Activated naive CD8-positive, alpha-beta T cell treated with anti-CD3 and anti-CD28 coated beads for 36 hours (primary cell): ENCODE measurements at regions not wholly inside any gene's neighbourhood (a gene's known extent, or its start where the extent isn't known, plus 50 kb on each side); places are given as distances from the start of the nearest gene placed in this dataset.
"Not testable (repeated sequence)": the region's sequence is repeated elsewhere in the genome, so short reads cannot be mapped to it uniquely, and the experiment has no call there.

Experiments
- DNase-seq: peaks from one replicate; pipeline ENCODE4 v3.0.0; 2021
- H3K27ac Mint-ChIP-seq: one replicate; pipeline ENCODE4 v1.8.0; 2022; ENCODE audit warnings: mild to moderate bottlenecking, moderate library complexity, mixed read lengths
- H3K27me3 Mint-ChIP-seq: one replicate; pipeline ENCODE4 v1.8.0; 2022; ENCODE audit warnings: mild to moderate bottlenecking, mixed read lengths
- H3K36me3 Mint-ChIP-seq: one replicate; pipeline ENCODE4 v1.8.0; 2021; ENCODE audit warnings: mild to moderate bottlenecking, mixed read lengths
- H3K4me1 Mint-ChIP-seq: one replicate; pipeline ENCODE4 v1.8.0; 2021; ENCODE audit warnings: mixed read lengths
- H3K4me3 Mint-ChIP-seq: one replicate; pipeline ENCODE4 v1.8.0; 2022; ENCODE audit warnings: mild to moderate bottlenecking, moderate library complexity, mixed read lengths
- H3K9me3 Mint-ChIP-seq: one replicate; pipeline ENCODE4 v1.8.0; 2022; ENCODE audit warnings: mixed read lengths

DNA sequence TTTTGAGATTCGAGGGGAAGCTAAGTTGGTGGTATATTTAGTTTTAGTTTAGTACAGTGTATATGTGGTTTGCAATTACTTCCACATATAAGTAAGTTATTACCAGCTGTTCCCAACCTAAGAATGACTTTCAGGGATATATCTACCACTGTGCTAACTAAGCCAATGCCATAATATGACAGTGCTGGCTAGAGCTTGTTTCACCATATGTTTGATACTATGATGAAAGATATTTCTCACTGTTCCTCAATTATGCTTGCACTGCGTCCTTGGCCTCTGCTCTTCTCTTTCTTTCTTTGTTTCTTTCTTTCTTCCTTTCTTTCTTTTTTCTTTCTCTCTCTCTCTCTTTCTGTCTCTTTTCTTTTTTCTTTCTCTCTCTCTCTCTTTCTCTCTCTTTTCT is 113.8 kb upstream of the SKAP2 start:
- Mint-ChIP-seq H3K4me1 (no peaks in the 10 kb centered on the region), H3K27me3 (peaks cover 16% of the 10 kb centered on the region), H3K9me3 (no peaks in the 10 kb centered on the region), H3K4me3 (no peak overlapping the region), H3K36me3 (no peaks in the 10 kb centered on the region), H3K27ac (no peak overlapping the region)
- DNase-seq, result no peak

DNA sequence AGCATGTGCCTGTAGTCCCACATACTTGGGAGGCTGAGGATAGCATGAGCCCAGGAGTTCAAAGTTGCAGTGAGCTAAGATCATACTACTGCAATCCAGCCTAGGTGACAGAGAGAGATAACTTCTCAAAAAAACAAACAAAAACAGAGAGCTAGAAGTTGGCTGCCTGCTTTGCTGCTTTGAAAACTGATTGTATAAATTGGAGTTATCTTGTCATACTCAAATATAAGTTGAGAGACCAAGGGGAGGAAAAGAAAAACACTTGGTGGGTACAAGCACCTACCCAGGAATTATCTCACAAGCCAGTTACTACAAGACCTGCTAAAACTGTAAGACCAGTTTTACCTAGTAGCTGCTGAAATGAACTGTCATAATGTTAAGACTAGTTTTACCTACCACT is 112.5 kb upstream of the SKAP2 start:
- no peak for DNase-seq
- Mint-ChIP-seq H3K9me3 (peaks cover 10% of the 10 kb centered on the region), H3K27me3 (peaks cover 16% of the 10 kb centered on the region), H3K27ac (no peak overlapping the region), H3K4me1 (no peaks in the 10 kb centered on the region), H3K4me3 (no peak overlapping the region), H3K36me3 (no peaks in the 10 kb centered on the region)

DNA sequence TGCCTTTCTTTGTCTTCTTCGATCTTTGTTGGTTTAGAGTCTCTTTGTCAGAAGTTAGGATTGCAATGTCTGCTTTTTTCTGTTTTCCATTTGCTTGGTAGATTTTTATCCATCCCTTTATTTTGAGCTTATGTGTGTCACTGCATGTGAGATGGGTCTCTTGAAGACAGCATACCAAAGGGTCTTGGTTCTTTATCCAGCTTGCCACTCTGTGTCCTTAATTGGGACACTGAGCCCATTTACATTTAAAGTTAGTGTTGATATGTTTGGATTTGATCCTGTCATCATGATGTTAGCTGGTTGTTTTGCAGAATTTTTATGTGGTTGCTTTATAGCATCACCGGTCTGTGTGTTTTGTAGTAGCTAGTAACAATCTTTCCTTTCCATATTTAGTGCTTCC is 107.5 kb upstream of the SKAP2 start:
- H3K4me3 Mint-ChIP-seq, DNase-seq, H3K27ac Mint-ChIP-seq, H3K36me3 Mint-ChIP-seq, H3K4me1 Mint-ChIP-seq: not testable (repeated sequence)
- H3K27me3 Mint-ChIP-seq, result peaks cover 12% of the 10 kb centered on the region
- peaks cover 26% of the 10 kb centered on the region for H3K9me3 Mint-ChIP-seq

DNA sequence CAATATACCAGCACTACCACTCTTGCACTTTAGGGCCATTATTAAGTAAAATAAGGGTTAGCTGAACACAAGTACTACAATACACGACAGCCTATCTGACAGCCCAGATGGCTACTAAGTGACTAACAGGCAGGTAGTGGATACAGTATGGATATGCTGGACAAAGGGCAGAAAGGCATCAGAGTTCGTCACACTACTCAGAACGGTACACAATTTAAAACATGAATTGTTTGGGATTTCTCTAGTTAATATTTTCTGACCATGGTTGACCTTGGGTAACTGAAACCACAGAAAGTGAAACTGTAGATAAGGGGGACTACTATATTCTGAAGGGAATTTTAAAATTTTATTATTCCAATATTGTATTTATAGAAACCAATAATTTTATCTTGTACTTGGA is 101.3 kb upstream of the SKAP2 start:
- H3K36me3 Mint-ChIP-seq, result no peaks in the 10 kb centered on the region
- H3K27me3 Mint-ChIP-seq, result peaks cover 6% of the 10 kb centered on the region
- H3K4me3 Mint-ChIP-seq, result no peak overlapping the region
- H3K4me1 Mint-ChIP-seq, result no peaks in the 10 kb centered on the region
- H3K27ac Mint-ChIP-seq, result no peak overlapping the region
- DNase-seq, result no peak
- peaks cover 6% of the 10 kb centered on the region for H3K9me3 Mint-ChIP-seq

DNA sequence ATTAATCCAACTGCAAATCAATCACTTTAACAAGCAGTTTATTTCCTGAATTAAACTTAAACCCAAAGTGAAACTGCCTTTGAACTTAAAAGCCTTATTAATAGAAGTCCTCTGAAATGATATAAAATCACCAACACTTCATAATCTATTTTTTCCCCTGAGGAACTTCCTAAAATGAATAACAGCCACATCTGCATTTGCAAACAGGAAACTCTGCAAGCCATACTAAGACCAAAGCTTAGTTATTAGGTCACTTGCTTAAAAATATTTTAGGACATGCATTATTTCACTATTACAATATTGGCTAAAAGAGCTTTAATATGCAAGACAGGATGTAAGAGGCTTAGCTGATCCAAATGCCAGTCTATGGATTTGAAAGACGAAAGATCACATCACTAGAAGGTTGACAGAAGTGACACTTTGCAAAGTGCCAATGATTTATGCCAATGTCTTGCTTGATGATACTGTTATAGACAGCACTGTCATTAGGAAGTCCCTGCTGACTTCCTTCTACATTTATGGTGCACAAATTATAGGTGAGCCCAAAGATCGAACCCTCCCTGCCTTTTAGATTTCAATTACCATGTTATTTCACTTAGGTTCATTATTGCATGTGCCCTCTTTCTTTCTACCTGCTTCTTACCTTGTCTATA is 99.9 kb upstream of the SKAP2 start:
- H3K36me3 Mint-ChIP-seq, result no peaks in the 10 kb centered on the region
- peaks cover 4% of the 10 kb centered on the region for H3K27me3 Mint-ChIP-seq
- no peak for DNase-seq
- no peak overlapping the region for H3K4me3 Mint-ChIP-seq
- H3K9me3 Mint-ChIP-seq, result no peaks in the 10 kb centered on the region
- no peak overlapping the region for H3K27ac Mint-ChIP-seq
- no peaks in the 10 kb centered on the region for H3K4me1 Mint-ChIP-seq

DNA sequence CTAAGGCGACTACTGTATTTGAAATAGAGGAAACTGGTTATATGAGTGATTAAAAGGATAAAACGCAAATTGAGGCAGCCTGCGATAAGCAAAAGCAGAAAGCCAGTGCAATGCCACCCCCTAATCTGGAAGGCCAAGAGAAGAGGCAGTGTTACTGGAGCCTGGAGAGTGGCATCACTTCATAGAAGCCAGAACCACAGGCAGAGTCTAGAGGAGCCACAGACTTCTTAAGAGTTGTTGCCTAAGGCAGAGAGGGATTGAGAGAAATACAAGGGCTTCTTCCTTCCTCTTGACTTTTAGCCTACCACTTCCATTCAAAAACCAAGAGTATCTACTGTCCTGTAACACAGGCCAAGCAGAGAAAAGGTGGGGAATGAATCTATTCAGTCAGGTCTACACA is 94.9 kb upstream of the SKAP2 start:
- H3K36me3 Mint-ChIP-seq, result no peaks in the 10 kb centered on the region
- no peaks in the 10 kb centered on the region for H3K4me1 Mint-ChIP-seq
- no peaks in the 10 kb centered on the region for H3K9me3 Mint-ChIP-seq
- DNase-seq, result no peak
- no peak overlapping the region for H3K4me3 Mint-ChIP-seq
- H3K27me3 Mint-ChIP-seq, result peaks cover 33% of the 10 kb centered on the region
- H3K27ac Mint-ChIP-seq, result no peak overlapping the region

DNA sequence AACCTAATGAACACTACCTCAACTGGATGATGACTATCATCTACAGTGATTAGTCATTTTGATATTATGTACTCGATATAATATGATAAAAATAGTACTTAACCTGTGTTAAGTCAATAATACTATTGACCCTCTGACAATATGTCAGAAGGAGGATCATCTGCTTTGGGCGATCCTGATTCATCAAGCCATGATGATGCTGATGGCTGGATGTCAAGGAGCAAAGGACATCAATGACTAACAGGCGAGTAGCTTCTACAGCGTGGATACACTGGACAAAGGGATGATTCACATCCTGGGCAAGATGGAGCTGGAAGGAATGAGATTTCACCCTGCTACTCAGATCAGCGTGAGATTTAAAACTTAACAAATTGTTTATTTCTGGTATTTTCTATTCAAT is 94.4 kb upstream of the SKAP2 start:
- H3K27ac Mint-ChIP-seq, result no peak overlapping the region
- peaks cover 33% of the 10 kb centered on the region for H3K27me3 Mint-ChIP-seq
- H3K36me3 Mint-ChIP-seq, result no peaks in the 10 kb centered on the region
- H3K4me3 Mint-ChIP-seq, result no peak overlapping the region
- DNase-seq, result no peak
- no peaks in the 10 kb centered on the region for H3K9me3 Mint-ChIP-seq
- H3K4me1 Mint-ChIP-seq, result no peaks in the 10 kb centered on the region

DNA sequence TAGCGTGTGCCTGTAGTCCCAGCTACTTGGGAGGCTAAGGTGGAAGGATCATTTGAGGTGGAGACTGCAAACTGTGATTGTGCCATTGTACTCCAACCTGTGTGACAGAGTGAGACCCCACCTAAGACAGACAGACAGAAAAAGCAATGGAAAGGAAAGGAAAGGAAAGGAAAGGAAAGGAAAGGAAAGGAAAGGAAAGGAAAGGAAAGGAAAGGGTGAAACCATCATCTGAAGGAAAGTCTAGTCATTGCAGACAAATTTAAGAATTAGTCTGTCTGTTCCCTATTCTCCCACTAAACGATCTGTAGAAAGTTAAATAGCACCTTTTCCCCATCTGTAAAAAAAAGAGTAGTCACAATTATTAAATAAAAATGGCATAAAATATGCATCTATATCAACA is 91.1 kb upstream of the SKAP2 start:
- no peak for DNase-seq
- no peak overlapping the region for H3K27ac Mint-ChIP-seq
- H3K27me3 Mint-ChIP-seq, result peaks cover 42% of the 10 kb centered on the region
- H3K9me3 Mint-ChIP-seq, result no peaks in the 10 kb centered on the region
- no peaks in the 10 kb centered on the region for H3K4me1 Mint-ChIP-seq
- no peaks in the 10 kb centered on the region for H3K36me3 Mint-ChIP-seq
- no peak overlapping the region for H3K4me3 Mint-ChIP-seq

DNA sequence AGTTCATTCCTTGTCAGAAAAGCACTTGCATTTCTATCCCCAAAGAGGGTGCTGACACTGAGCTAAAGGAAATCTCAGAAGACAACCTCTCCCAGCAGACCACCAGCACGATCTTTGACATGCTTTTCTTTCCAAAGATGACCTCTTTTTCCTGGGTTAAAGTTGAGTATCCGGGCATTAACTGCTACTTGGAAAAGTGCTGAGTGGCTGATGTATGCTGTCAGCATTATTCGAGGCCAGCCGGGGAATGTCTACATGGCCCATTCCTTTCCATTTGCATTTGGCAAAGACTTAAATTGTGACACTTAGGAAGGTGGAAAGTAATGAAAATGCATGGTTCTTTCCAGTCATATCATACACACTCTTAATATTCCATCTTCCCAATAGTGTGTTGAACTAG is 90.6 kb upstream of the SKAP2 start:
- no peaks in the 10 kb centered on the region for H3K36me3 Mint-ChIP-seq
- H3K4me1 Mint-ChIP-seq, result no peaks in the 10 kb centered on the region
- no peak overlapping the region for H3K27ac Mint-ChIP-seq
- H3K27me3 Mint-ChIP-seq, result peaks cover 42% of the 10 kb centered on the region
- no peak overlapping the region for H3K4me3 Mint-ChIP-seq
- H3K9me3 Mint-ChIP-seq, result no peaks in the 10 kb centered on the region
- DNase-seq, result no peak

DNA sequence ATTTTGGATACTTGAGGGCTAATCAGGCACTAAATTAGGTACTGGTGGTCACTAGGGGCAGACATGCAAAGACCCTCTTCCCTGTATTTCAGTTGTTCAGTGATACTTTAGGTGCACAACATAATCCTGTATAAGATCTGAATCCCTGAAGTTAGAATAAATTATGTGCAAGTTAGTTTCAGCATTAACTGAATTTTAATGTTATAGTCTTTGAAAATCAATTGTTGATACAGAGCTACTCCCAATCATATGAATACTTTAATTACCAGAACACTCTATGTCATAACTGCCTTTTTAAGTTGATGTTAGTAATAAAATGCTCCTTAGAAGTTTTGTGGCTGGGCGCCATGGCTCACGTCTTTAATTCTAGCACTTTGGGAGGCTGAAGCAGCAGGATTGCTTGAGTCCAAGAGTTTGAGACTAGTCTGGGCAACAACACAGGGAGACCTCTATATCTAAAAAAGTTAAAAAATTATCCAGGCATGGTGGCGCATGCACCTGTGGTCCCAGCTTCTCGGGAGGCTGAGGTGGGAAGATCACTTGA is 87.1 kb upstream of the SKAP2 start:
- H3K36me3 Mint-ChIP-seq, result no peaks in the 10 kb centered on the region
- no peaks in the 10 kb centered on the region for H3K9me3 Mint-ChIP-seq
- H3K27me3 Mint-ChIP-seq, result peaks cover 47% of the 10 kb centered on the region
- H3K4me3 Mint-ChIP-seq, result no peak overlapping the region
- DNase-seq, result no peak
- no peak overlapping the region for H3K27ac Mint-ChIP-seq
- H3K4me1 Mint-ChIP-seq, result no peaks in the 10 kb centered on the region

DNA sequence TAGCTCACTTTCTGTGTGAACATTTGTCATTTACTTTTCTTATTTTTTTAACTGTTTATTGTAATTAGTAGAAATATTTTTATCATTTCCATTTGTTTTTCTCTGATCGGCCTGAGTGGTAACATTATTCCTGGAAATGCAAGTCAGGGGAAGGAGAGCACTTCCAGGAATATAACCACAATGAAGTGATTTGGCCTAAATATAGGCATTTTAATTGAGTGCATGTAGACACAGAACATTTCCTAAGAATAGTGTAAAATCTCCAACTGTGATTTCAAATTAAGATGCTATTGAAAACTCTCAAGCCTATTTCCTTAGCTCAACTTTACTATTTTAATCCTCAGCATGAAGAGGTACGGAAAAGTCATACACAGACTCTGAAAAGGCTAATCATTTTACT is 86.5 kb upstream of the SKAP2 start:
- H3K36me3 Mint-ChIP-seq, result no peaks in the 10 kb centered on the region
- peaks cover 45% of the 10 kb centered on the region for H3K27me3 Mint-ChIP-seq
- no peak overlapping the region for H3K27ac Mint-ChIP-seq
- no peak for DNase-seq
- no peaks in the 10 kb centered on the region for H3K9me3 Mint-ChIP-seq
- H3K4me1 Mint-ChIP-seq, result no peaks in the 10 kb centered on the region
- H3K4me3 Mint-ChIP-seq, result no peak overlapping the region

DNA sequence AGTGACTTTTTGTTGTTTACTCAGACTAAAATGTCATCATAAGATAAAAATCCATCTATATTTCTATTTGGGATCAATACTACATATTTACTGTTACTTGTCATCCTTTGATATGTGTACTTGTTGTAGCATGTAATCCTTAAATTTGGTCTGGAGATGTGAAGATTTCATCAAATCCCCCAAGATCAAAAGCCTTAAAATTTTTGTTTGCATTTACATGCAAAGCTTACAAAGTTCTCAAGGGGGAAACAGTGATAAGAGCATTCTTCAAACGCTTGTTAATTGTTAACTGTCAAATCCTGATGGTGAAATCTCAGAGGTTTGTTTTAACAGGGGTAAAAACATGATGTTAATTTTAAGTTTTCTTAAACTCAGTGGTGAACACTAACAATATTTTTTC is 84.9 kb upstream of the SKAP2 start:
- H3K4me1 Mint-ChIP-seq, result no peaks in the 10 kb centered on the region
- no peaks in the 10 kb centered on the region for H3K36me3 Mint-ChIP-seq
- no peak overlapping the region for H3K27ac Mint-ChIP-seq
- DNase-seq, result no peak
- no peaks in the 10 kb centered on the region for H3K9me3 Mint-ChIP-seq
- peaks cover 45% of the 10 kb centered on the region for H3K27me3 Mint-ChIP-seq
- no peak overlapping the region for H3K4me3 Mint-ChIP-seq

DNA sequence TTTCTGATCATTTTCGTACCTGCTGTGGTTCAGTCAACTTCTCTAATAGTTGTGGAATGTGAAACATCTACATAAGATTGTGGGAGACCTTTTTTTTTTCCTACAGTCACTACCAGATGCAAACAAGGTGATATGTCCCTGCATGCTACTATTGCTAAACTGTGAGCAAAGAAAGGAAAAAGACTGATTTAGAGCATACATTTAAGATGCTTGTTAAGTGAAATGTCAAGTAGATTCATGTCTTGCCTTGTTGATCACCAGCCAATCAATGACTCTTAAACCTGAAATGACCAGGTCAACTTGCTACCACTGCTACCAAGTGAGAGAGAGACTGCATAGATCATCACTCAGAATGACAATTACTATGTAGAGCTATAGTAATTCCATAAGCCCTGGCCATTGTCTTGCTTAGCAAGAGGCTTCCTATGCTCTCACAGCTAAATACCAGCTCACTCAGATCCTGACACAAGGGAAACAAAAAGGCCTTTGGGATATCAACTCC is 84.3 kb upstream of the SKAP2 start:
- Mint-ChIP-seq H3K4me1 (no peaks in the 10 kb centered on the region), H3K9me3 (no peaks in the 10 kb centered on the region), H3K4me3 (no peak overlapping the region), H3K36me3 (no peaks in the 10 kb centered on the region), H3K27me3 (peaks cover 45% of the 10 kb centered on the region), H3K27ac (no peak overlapping the region)
- DNase-seq, result no peak

DNA sequence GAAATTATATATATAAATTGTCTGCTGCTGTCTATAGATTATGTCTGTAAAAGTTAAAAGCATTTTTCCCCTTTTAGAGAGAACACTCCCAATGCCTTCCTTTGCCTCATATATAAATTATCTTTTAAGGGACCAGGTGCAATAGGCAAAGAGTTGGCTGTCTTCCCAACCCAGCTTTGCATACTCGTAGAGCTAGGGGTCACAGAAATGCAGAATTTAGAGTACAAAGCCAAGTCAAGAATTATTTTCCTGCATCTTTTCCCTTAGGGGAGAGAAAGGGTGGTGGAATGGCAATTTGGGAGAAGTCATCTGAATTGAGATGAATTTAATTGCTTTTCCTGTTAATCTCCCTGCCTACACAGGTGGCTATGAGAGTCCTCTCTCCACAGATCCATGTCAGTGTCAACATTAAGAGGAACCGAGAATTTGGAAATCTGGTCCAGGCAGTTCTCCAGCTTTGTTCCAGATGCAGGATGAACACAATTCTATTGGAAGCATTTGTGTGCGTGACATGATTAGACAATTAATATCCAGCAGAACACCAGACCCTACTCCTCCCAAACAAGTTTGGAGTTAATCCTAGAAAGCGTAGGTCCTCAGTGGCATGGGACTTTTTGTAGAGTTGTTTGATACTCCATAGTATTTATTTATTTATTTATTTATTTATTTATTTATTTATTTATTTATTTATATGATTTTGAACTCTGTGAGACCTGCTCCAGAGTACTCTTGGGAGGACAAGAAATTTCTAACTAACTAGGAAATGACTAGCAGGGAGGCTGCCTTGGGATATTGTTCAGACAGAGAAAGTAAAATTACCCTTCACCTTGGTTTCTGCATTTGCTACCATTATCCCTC is 80.3 kb upstream of the SKAP2 start:
- peaks cover 41% of the 10 kb centered on the region for H3K27me3 Mint-ChIP-seq
- H3K4me3 Mint-ChIP-seq, result no peak overlapping the region
- no peaks in the 10 kb centered on the region for H3K36me3 Mint-ChIP-seq
- DNase-seq, result no peak
- no peaks in the 10 kb centered on the region for H3K9me3 Mint-ChIP-seq
- H3K27ac Mint-ChIP-seq, result no peak overlapping the region
- H3K4me1 Mint-ChIP-seq, result no peaks in the 10 kb centered on the region

DNA sequence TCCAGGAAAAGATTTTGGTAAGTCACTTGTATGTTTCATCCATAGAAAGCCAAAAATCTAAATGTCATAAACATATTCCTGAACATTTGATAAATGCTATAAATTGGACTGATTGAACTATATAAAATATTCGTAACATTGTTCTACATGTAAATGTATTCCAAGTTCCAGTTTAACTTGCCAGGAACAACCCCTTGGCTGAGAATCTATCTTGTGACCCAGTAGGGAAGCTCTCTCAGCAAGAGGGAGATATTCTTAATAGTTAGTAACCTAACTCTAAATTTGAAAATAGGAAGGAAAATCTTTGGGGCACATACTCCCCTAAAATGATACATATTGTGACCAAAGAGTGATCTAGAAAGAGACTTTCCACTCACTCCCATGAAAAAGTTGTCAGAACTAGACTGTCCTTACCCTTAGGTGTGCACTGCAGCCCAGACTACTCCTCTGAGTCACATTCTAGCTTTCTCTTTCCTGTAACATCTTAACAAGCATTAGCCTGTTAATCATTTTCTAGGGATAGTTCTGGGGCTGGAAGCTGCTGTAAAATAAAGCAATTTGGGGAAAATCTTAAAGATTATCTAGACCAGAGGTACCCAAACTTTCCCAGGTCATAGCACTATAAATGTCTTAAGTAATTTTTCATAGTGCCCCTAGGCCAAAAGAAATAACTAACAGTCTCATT is 73.7 kb upstream of the SKAP2 start:
- DNase-seq, result no peak
- H3K9me3 Mint-ChIP-seq, result peaks cover 6% of the 10 kb centered on the region
- no peak overlapping the region for H3K27ac Mint-ChIP-seq
- no peaks in the 10 kb centered on the region for H3K4me1 Mint-ChIP-seq
- peaks cover 18% of the 10 kb centered on the region for H3K27me3 Mint-ChIP-seq
- no peaks in the 10 kb centered on the region for H3K36me3 Mint-ChIP-seq
- H3K4me3 Mint-ChIP-seq, result no peak overlapping the region
